ENCODE measurements at regions not wholly inside any gene's neighbourhood (a gene's known extent, or its start where the extent isn't known, plus 50 kb on each side); places are given as distances from the start of the nearest gene placed in this dataset.

- H3K4me3 ChIP-seq (ENCODE audit: low read length) = no peak overlapping the region
- no peaks in the 10 kb centered on the region for H3K27me3 ChIP-seq (ENCODE audit: control insufficient read depth, insufficient read depth, low read length)
- H3K4me1 ChIP-seq (ENCODE audit: control insufficient read depth, insufficient read depth, low read length) = no peaks in the 10 kb centered on the region
- H3K9me3 ChIP-seq (ENCODE audit: control insufficient read depth, low read depth, low read length) = no peaks in the 10 kb centered on the region
- no peak overlapping the region for H3K27ac ChIP-seq (ENCODE audit: low read length)
- no peaks in the 10 kb centered on the region for H3K36me3 ChIP-seq (ENCODE audit: control insufficient read depth, insufficient read depth, low read length)
- DNase-seq = no peak
Observed at GRCh38 chr9:18371141-18371540, 102.8 kb upstream of the ADAMTSL1 start.

- H3K27me3 ChIP-seq (ENCODE audit: control insufficient read depth, insufficient read depth, low read length) = no peaks in the 10 kb centered on the region
- no peak for DNase-seq
- H3K36me3 ChIP-seq (ENCODE audit: control insufficient read depth, insufficient read depth, low read length) = no peaks in the 10 kb centered on the region
- WGBS (ENCODE audit: insufficient coverage, low lambda C conversion rate) = no CpG with 5 or more reads among the region's 3 CpGs
- H3K9me3 ChIP-seq (ENCODE audit: control insufficient read depth, low read depth, low read length) = no peaks in the 10 kb centered on the region
- H3K27ac ChIP-seq (ENCODE audit: low read length) = no peak overlapping the region
- no peaks in the 10 kb centered on the region for H3K4me1 ChIP-seq (ENCODE audit: control insufficient read depth, insufficient read depth, low read length)
- no peak overlapping the region for H3K4me3 ChIP-seq (ENCODE audit: low read length)
Observed at GRCh38 chr9:18371621-18372020, 102.3 kb upstream of the ADAMTSL1 start.

GRCh38 chr9:18379073-18379811, 94.7 kb upstream of the ADAMTSL1 start:
- Histone ChIP-seq H3K27ac (ENCODE audit: low read length) (no peak overlapping the region), H3K36me3 (ENCODE audit: control insufficient read depth, insufficient read depth, low read length) (no peaks in the 10 kb centered on the region), H3K4me1 (ENCODE audit: control insufficient read depth, insufficient read depth, low read length) (no peaks in the 10 kb centered on the region), H3K9me3 (ENCODE audit: control insufficient read depth, low read depth, low read length) (no peaks in the 10 kb centered on the region), H3K4me3 (ENCODE audit: low read length) (no peak overlapping the region), H3K27me3 (ENCODE audit: control insufficient read depth, insufficient read depth, low read length) (no peaks in the 10 kb centered on the region)
- no peak for DNase-seq
- WGBS (ENCODE audit: insufficient coverage, low lambda C conversion rate) = 91% methylated on average over 3 of the region's 5 CpGs

GRCh38 chr9:18382243-18382642, 91.7 kb upstream of the ADAMTSL1 start:
- no CpG with 5 or more reads among the region's 4 CpGs for WGBS (ENCODE audit: insufficient coverage, low lambda C conversion rate)

DNA sequence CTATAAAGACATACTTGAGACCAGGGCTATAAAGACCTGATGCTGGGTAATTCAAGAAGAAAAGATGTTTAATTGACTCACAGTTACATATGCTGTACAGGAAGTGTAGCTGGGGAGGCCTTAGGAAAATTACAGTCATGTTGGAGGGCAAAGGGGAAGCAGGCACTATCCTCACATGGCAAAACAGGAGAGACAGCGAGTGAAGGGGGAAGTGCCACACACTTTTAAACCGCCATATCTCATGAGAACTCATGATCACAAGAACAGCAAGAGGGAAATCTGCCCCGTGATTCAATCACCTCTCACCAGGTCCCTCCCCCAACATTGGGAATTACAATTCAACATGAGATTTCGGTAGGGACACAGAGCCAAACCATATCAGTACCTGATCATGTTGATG, 89.9 kb upstream of the ADAMTSL1 start:
- Histone ChIP-seq H3K9me3 (ENCODE audit: control insufficient read depth, low read depth, low read length) (no peaks in the 10 kb centered on the region), H3K4me3 (ENCODE audit: low read length) (no peak overlapping the region), H3K4me1 (ENCODE audit: control insufficient read depth, insufficient read depth, low read length) (no peaks in the 10 kb centered on the region), H3K27ac (ENCODE audit: low read length) (no peak overlapping the region), H3K36me3 (ENCODE audit: control insufficient read depth, insufficient read depth, low read length) (no peaks in the 10 kb centered on the region), H3K27me3 (ENCODE audit: control insufficient read depth, insufficient read depth, low read length) (no peaks in the 10 kb centered on the region)
- WGBS (ENCODE audit: insufficient coverage, low lambda C conversion rate) = no CpG with 5 or more reads among the region's 4 CpGs
- DNase-seq = no peak

More at GRCh38 chr9:18382243-18382642, 91.7 kb upstream of the ADAMTSL1 start:
- no peaks in the 10 kb centered on the region for H3K4me1 ChIP-seq (ENCODE audit: control insufficient read depth, insufficient read depth, low read length)
- H3K27me3 ChIP-seq (ENCODE audit: control insufficient read depth, insufficient read depth, low read length) = no peaks in the 10 kb centered on the region
- H3K36me3 ChIP-seq (ENCODE audit: control insufficient read depth, insufficient read depth, low read length) = no peaks in the 10 kb centered on the region
- no peak overlapping the region for H3K4me3 ChIP-seq (ENCODE audit: low read length)
- no peak overlapping the region for H3K27ac ChIP-seq (ENCODE audit: low read length)
- DNase-seq = no peak
- no peaks in the 10 kb centered on the region for H3K9me3 ChIP-seq (ENCODE audit: control insufficient read depth, low read depth, low read length)

DNA sequence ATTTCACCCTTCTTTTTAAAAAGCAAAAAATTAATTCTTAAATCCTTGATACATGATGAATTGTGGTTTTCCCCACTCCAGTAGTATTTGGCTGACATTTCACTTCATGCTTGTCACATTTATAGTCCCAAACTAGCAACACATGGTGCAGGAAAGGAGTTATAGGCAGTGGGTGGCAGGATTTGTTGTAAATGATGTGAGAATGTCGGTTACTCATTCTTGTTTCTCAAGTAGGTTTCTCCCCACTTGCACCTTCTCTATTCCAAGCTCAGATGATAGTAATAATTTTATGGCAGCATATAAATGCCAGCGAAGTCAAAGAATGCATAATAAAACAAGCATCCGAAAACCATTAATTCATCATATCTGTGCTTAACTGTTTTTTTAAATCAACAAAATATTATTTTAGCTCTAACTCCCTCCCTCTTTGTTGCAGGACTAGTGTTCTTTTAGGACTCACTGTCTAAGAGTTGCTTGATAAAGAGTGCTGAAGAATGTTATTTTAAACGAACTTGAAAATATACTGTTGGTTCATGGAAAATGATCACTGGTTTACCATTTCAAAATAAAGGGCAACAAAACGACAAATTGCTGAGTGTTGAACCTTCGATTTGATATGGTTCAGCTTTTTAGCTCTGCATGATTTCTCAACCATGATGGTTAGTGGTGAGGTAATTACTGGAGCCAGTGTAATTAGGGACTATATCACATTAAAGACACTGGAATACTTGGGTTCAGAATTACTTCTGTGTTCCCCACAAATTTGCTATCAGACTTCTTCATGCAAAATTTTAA, 88.1 kb upstream of the ADAMTSL1 start:
- WGBS (ENCODE audit: insufficient coverage, low lambda C conversion rate) = 83% methylated on average over 2 of the region's 6 CpGs
- no peaks in the 10 kb centered on the region for H3K36me3 ChIP-seq (ENCODE audit: control insufficient read depth, insufficient read depth, low read length)
- H3K27ac ChIP-seq (ENCODE audit: low read length) = no peak overlapping the region
- H3K4me1 ChIP-seq (ENCODE audit: control insufficient read depth, insufficient read depth, low read length) = no peaks in the 10 kb centered on the region
- no peak for DNase-seq
- H3K9me3 ChIP-seq (ENCODE audit: control insufficient read depth, low read depth, low read length) = no peaks in the 10 kb centered on the region
- no peaks in the 10 kb centered on the region for H3K27me3 ChIP-seq (ENCODE audit: control insufficient read depth, insufficient read depth, low read length)
- H3K4me3 ChIP-seq (ENCODE audit: low read length) = no peak overlapping the region

- no peak overlapping the region for H3K4me3 ChIP-seq (ENCODE audit: low read length)
- no peaks in the 10 kb centered on the region for H3K4me1 ChIP-seq (ENCODE audit: control insufficient read depth, insufficient read depth, low read length)
- WGBS (ENCODE audit: insufficient coverage, low lambda C conversion rate) = no CpG with 5 or more reads among the region's 4 CpGs
- no peaks in the 10 kb centered on the region for H3K36me3 ChIP-seq (ENCODE audit: control insufficient read depth, insufficient read depth, low read length)
- H3K27me3 ChIP-seq (ENCODE audit: control insufficient read depth, insufficient read depth, low read length) = no peaks in the 10 kb centered on the region
- DNase-seq = no peak
- H3K27ac ChIP-seq (ENCODE audit: low read length) = no peak overlapping the region
- no peaks in the 10 kb centered on the region for H3K9me3 ChIP-seq (ENCODE audit: control insufficient read depth, low read depth, low read length)
Observed at GRCh38 chr9:18390393-18390792, 83.6 kb upstream of the ADAMTSL1 start.

DNA sequence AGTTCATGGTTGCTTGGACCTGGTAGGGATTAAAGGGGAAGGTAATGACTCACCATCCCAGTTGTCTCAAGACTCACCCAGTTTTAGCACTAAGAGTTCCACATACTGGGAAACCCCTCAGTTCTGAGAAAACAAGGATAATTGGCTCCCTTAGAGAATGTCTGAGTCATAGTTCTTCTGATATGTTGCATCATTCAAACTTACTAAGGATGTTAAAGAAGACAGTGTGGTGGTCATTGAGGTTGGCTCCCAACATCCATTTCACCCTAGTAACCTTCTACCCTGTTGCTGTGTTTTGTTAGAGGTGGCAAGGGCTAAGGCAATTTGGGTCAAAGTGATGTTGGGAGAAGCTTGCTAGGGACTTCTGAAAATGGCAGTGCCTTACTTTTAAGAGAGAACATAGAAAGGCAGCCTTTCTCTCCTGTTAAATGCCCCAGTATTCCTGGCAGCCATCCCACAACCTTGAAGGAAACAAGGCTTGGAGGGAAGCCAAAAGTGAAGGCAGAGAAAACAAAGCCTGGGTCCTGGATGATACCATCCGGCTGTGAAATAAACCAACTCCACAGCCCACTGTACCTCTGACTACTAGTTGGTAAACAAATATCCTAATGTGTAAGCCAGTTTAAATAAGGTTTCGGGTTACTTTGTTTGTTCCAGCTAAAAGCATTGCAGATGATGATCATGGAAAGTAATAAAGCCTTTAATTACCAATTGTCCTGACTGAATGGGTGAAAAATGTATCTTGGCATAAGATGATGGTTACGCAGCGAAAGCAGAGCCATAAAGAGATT, 80.4 kb upstream of the ADAMTSL1 start:
- Histone ChIP-seq H3K4me1 (ENCODE audit: control insufficient read depth, insufficient read depth, low read length) (no peaks in the 10 kb centered on the region), H3K4me3 (ENCODE audit: low read length) (no peak overlapping the region), H3K9me3 (ENCODE audit: control insufficient read depth, low read depth, low read length) (no peaks in the 10 kb centered on the region), H3K36me3 (ENCODE audit: control insufficient read depth, insufficient read depth, low read length) (no peaks in the 10 kb centered on the region), H3K27ac (ENCODE audit: low read length) (no peak overlapping the region), H3K27me3 (ENCODE audit: control insufficient read depth, insufficient read depth, low read length) (no peaks in the 10 kb centered on the region)
- DNase-seq = peak; percentile 14 to 16
- WGBS (ENCODE audit: insufficient coverage, low lambda C conversion rate) = 25% methylated on average over 2 of the region's 4 CpGs

- Histone ChIP-seq H3K9me3 (ENCODE audit: control insufficient read depth, low read depth, low read length) (no peaks in the 10 kb centered on the region), H3K4me1 (ENCODE audit: control insufficient read depth, insufficient read depth, low read length) (no peaks in the 10 kb centered on the region), H3K27me3 (ENCODE audit: control insufficient read depth, insufficient read depth, low read length) (no peaks in the 10 kb centered on the region), H3K27ac (ENCODE audit: low read length) (no peak overlapping the region), H3K36me3 (ENCODE audit: control insufficient read depth, insufficient read depth, low read length) (no peaks in the 10 kb centered on the region), H3K4me3 (ENCODE audit: low read length) (no peak overlapping the region)
- no peak for DNase-seq
- WGBS (ENCODE audit: insufficient coverage, low lambda C conversion rate) = no CpG with 5 or more reads among the region's 1 CpG
Observed at GRCh38 chr9:18394847-18395351, 79.1 kb upstream of the ADAMTSL1 start.

DNA sequence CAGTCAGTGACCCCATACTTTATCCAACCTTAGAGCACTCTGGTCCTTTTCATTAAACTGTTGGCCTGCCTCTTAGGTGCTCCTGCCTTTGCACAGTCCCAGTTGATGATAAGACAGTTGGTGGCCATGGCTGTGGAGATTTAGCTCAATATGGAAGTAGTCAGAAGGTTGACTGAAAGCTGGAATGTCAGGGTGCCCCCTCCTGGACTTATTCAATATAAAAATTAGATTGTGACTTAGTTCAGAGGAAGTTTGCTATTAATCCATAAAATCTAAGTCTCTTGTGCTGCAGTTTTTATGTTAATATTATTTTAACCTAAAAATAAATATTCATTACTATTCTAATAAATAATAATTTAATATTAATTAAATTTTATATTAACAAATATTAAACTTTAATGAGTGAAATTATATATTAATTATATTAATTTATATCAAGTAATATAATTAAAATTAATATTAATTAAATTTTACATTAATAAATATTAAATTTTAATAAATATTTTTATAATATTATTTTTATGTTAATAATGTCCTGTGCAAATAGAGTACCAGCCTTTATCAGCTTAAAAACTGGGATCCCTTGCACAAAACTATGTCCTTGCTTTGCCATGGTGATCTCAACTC, 77.7 kb upstream of the ADAMTSL1 start:
- no peaks in the 10 kb centered on the region for H3K27me3 ChIP-seq (ENCODE audit: control insufficient read depth, insufficient read depth, low read length)
- H3K27ac ChIP-seq (ENCODE audit: low read length) = no peak overlapping the region
- H3K36me3 ChIP-seq (ENCODE audit: control insufficient read depth, insufficient read depth, low read length) = no peaks in the 10 kb centered on the region
- H3K9me3 ChIP-seq (ENCODE audit: control insufficient read depth, low read depth, low read length) = no peaks in the 10 kb centered on the region
- no peak overlapping the region for H3K4me3 ChIP-seq (ENCODE audit: low read length)
- no peak for DNase-seq
- H3K4me1 ChIP-seq (ENCODE audit: control insufficient read depth, insufficient read depth, low read length) = no peaks in the 10 kb centered on the region

Data from large intestine (tissue), 3 donors.